Endothelial cell of umbilical vein (primary cell): ENCODE measurements at regions not wholly inside any gene's neighbourhood (a gene's known extent, or its start where the extent isn't known, plus 50 kb on each side); places are given as distances from the start of the nearest gene placed in this dataset.

ENCODE experiments used
- EZH2 ChIP-seq: IDR thresholded peaks from 2 replicates; pipeline ENCODE4 v1.6.1; 2012; ENCODE audit warnings: borderline replicate concordance, low read depth, mild to moderate bottlenecking, moderate library complexity, low read length, inconsistent platforms; ENCODE audit not compliant: severe bottlenecking
- JUN ChIP-seq: IDR thresholded peaks from 2 replicates; pipeline ENCODE4 v1.6.1; 2011; ENCODE audit warnings: borderline replicate concordance, low read depth; ENCODE audit not compliant: insufficient read length, insufficient read depth
- POLR2A ChIP-seq: IDR thresholded peaks from 2 replicates; pipeline ENCODE4 v1.6.1; 2012; ENCODE audit warnings: low read depth, mild to moderate bottlenecking, control low read depth, low read length
- POLR2AphosphoS5 ChIP-seq: IDR thresholded peaks from 2 replicates; pipeline ENCODE4 v1.6.1; 2012; ENCODE audit warnings: low read depth, mild to moderate bottlenecking, control low read depth, low read length, moderate library complexity; ENCODE audit not compliant: insufficient read depth
- TF ChIP-seq, protein P1 (sequence below), 2 donors: IDR thresholded peaks; 1 replicate in 1 of 2; 2 replicates in 1 of 2; pipeline ENCODE4 v1.5.1; 2011; ENCODE audit warnings: low read length in 2 of 2, mild to moderate bottlenecking in 2 of 2, moderate library complexity in 2 of 2, control low read depth in 1 of 2, inconsistent platforms in 1 of 2, low read depth in 1 of 2; ENCODE audit not compliant: insufficient read depth in 1 of 2; ENCODE audit errors: extremely low read depth in 1 of 2

DNA sequence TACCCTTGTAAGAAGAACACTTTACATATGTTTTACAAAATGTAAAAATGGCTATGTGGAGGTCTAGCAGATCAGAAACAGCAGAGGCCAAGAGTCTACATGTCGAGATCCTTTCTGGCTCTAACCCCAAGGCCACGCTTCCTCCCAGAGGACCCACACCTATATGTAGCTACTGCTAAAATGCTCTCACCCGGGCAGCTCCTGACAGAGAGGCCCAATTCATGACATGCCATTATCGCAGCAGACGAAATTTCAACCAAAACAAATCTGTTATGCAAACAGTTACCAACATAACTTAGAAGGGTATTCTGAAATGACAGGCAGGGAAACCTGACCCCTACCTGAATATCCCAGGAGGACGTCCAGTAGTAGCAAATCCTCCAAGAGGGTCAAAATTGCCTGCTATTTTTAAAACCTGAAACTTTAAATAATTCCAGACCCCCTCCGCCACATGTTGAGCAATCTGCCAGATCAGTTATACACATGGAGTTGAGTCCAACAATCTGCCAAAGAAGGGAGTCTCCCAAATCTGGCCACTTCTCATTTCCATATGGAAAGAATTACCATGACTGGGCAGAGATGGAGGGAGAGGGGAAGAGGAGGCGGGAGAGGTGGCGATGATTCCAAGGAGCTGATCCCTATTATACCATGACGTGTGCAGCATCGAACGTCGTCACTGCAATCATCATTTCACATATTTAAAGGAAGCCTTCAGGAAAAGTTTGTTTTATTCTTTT, 192.9 kb upstream of the TBL1X start:
- TF ChIP-seq, protein P1, sequence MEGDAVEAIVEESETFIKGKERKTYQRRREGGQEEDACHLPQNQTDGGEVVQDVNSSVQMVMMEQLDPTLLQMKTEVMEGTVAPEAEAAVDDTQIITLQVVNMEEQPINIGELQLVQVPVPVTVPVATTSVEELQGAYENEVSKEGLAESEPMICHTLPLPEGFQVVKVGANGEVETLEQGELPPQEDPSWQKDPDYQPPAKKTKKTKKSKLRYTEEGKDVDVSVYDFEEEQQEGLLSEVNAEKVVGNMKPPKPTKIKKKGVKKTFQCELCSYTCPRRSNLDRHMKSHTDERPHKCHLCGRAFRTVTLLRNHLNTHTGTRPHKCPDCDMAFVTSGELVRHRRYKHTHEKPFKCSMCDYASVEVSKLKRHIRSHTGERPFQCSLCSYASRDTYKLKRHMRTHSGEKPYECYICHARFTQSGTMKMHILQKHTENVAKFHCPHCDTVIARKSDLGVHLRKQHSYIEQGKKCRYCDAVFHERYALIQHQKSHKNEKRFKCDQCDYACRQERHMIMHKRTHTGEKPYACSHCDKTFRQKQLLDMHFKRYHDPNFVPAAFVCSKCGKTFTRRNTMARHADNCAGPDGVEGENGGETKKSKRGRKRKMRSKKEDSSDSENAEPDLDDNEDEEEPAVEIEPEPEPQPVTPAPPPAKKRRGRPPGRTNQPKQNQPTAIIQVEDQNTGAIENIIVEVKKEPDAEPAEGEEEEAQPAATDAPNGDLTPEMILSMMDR (IDR thresholded peaks at IDR 0.05; ENCODE audit: extremely low read depth in 1 of 2, insufficient read depth in 1 of 2, low read depth in 1 of 2, low read length in 2 of 2) = no peak
- TF ChIP-seq POLR2AphosphoS5 = no peak
- TF ChIP-seq POLR2A = no peak
- TF ChIP-seq EZH2 = no peak
- TF ChIP-seq JUN = no peak
